HUDEP-2 (cell line): ENCODE measurements at regions not wholly inside any gene's neighbourhood (a gene's known extent, or its start where the extent isn't known, plus 50 kb on each side); places are given as distances from the start of the nearest gene placed in this dataset.
A peak's percentile ranks its signal among the peaks of the same experiment; 100 is the strongest.

Experiments used
- DNase-seq, 76 experiments: peaks; one replicate each; lab custom pipeline; 2025; ENCODE audit not compliant: unreplicated experiment in 76 of 76; lab: John Stamatoyannopoulos, UW

GRCh38 chr4:189436207-189436606 lies 504.5 kb upstream of the FRG1 start:
- peak in 1 of 76 experiments; percentile 2 for DNase-seq

GRCh38 chr4:189440716-189441115 lies 500.0 kb upstream of the FRG1 start:
- DNase-seq, result no peak

GRCh38 chr4:189443341-189443740 lies 497.3 kb upstream of the FRG1 start:
- no peak for DNase-seq

- no peak for DNase-seq
These were observed 495.1 kb upstream of the FRG1 start for GRCh38 chr4:189445613-189446012.

GRCh38 chr4:189463734-189464133 lies 476.9 kb upstream of the FRG1 start:
- no peak for DNase-seq

- DNase-seq, result no peak
These were observed 446.3 kb upstream of the FRG1 start for GRCh38 chr4:189494407-189494806.

- no peak for DNase-seq
These were observed 443.2 kb upstream of the FRG1 start for GRCh38 chr4:189497516-189497915.

- DNase-seq, result no peak
These were observed 442.7 kb upstream of the FRG1 start for GRCh38 chr4:189497996-189498395.

- DNase-seq, result no peak
These were observed 442.2 kb upstream of the FRG1 start for GRCh38 chr4:189498457-189498856.

- no peak for DNase-seq
These were observed 441.0 kb upstream of the FRG1 start for GRCh38 chr4:189499696-189500095.

- DNase-seq, result no peak
These were observed 439.7 kb upstream of the FRG1 start for GRCh38 chr4:189500970-189501369.

- no peak for DNase-seq
These were observed 437.7 kb upstream of the FRG1 start for GRCh38 chr4:189502841-189503435.

GRCh38 chr4:189504220-189504619 lies 436.5 kb upstream of the FRG1 start:
- DNase-seq, result no peak

GRCh38 chr4:189505380-189505779 lies 435.3 kb upstream of the FRG1 start:
- DNase-seq, result no peak

GRCh38 chr4:189506080-189506479 lies 434.6 kb upstream of the FRG1 start:
- no peak for DNase-seq

- DNase-seq, result no peak
These were observed 433.6 kb upstream of the FRG1 start for GRCh38 chr4:189507060-189507459.

GRCh38 chr4:189510601-189511000 lies 430.1 kb upstream of the FRG1 start:
- DNase-seq, result no peak

GRCh38 chr4:189511581-189511980 lies 429.1 kb upstream of the FRG1 start:
- no peak for DNase-seq

GRCh38 chr4:189513421-189513820 lies 427.3 kb upstream of the FRG1 start:
- DNase-seq, result no peak

GRCh38 chr4:189514209-189514608 lies 426.5 kb upstream of the FRG1 start:
- DNase-seq, result no peak

- DNase-seq, result no peak
These were observed 423.8 kb upstream of the FRG1 start for GRCh38 chr4:189516902-189517301.

GRCh38 chr4:189519186-189519585 lies 421.5 kb upstream of the FRG1 start:
- DNase-seq, result no peak

- no peak for DNase-seq
These were observed 415.4 kb upstream of the FRG1 start for GRCh38 chr4:189525304-189525703.
